Iris pigment epithelial cell (primary cell): ENCODE measurements at regions not wholly inside any gene's neighbourhood (a gene's known extent, or its start where the extent isn't known, plus 50 kb on each side); places are given as distances from the start of the nearest gene placed in this dataset.

Experiments
- DNase-seq: peaks from one replicate; pipeline ENCODE4 v3.0.0-alpha.2; 2011; ENCODE audit warnings: low read depth

GRCh38 chr2:129318581-129319421, 660.7 kb upstream of the RAB6C start:
- DNase-seq, result no peak

GRCh38 chr2:129319422-129319717, 660.1 kb upstream of the RAB6C start:
- no peak for DNase-seq

GRCh38 chr2:129320288-129320687, 659.2 kb upstream of the RAB6C start:
- no peak for DNase-seq

GRCh38 chr2:129324349-129324748, 655.1 kb upstream of the RAB6C start:
- no peak for DNase-seq

GRCh38 chr2:129325151-129325550, 654.3 kb upstream of the RAB6C start:
- DNase-seq, result no peak

GRCh38 chr2:129329574-129329973, 649.9 kb upstream of the RAB6C start:
- DNase-seq, result no peak

- DNase-seq, result no peak
These were observed 649.0 kb upstream of the RAB6C start for GRCh38 chr2:129330504-129330903.

GRCh38 chr2:129331638-129332037, 647.8 kb upstream of the RAB6C start:
- no peak for DNase-seq

GRCh38 chr2:129334128-129334527, 645.3 kb upstream of the RAB6C start:
- DNase-seq, result no peak

- no peak for DNase-seq
These were observed 644.6 kb upstream of the RAB6C start for GRCh38 chr2:129334696-129335410.

- DNase-seq, result no peak
These were observed 643.2 kb upstream of the RAB6C start for GRCh38 chr2:129336276-129336675.

GRCh38 chr2:129337076-129337475, 642.4 kb upstream of the RAB6C start:
- DNase-seq, result no peak

GRCh38 chr2:129345540-129345939, 633.9 kb upstream of the RAB6C start:
- DNase-seq, result no peak

GRCh38 chr2:129347486-129348217, 631.8 kb upstream of the RAB6C start:
- DNase-seq, result no peak

GRCh38 chr2:129354631-129355030, 624.8 kb upstream of the RAB6C start:
- no peak for DNase-seq

- no peak for DNase-seq
These were observed 617.8 kb upstream of the RAB6C start for GRCh38 chr2:129361688-129362087.

- DNase-seq, result no peak
These were observed 613.2 kb upstream of the RAB6C start for GRCh38 chr2:129366263-129366662.

GRCh38 chr2:129367107-129367506, 612.4 kb upstream of the RAB6C start:
- DNase-seq, result no peak

- DNase-seq, result no peak
These were observed 610.0 kb upstream of the RAB6C start for GRCh38 chr2:129369437-129369836.

- DNase-seq, result no peak
These were observed 605.0 kb upstream of the RAB6C start for GRCh38 chr2:129374452-129374851.

GRCh38 chr2:129375632-129376425, 603.6 kb upstream of the RAB6C start:
- DNase-seq, result no peak

GRCh38 chr2:129376426-129377077, 602.9 kb upstream of the RAB6C start:
- no peak for DNase-seq
